Sigmoid colon (tissue), 4 donors: ENCODE measurements at regions not wholly inside any gene's neighbourhood (a gene's known extent, or its start where the extent isn't known, plus 50 kb on each side); places are given as distances from the start of the nearest gene placed in this dataset.

ENCODE experiments used
- POLR2A ChIP-seq, 2 donors: fragments of 450-650 bp; IDR thresholded peaks; one replicate each; pipeline ENCODE4 v1.6.1; 2016; ENCODE audit warnings: antibody characterized with exemption in 2 of 2, mild to moderate bottlenecking in 2 of 2, moderate library complexity in 2 of 2
- POLR2AphosphoS5 ChIP-seq, 4 donors: sonication (generic); formaldehyde crosslinking; IDR thresholded peaks; one replicate each; pipeline ENCODE4 v1.6.1; 2017; ENCODE audit warnings: antibody characterized with exemption in 4 of 4
- TF ChIP-seq, protein P1 (sequence below), 4 experiments: fragments of 450-650 bp in 3 of 4; fragments of 200-600 bp in 1 of 4; IDR thresholded peaks; one replicate each; pipeline ENCODE4 v1.5.1; 2016 to 2019; ENCODE audit warnings: antibody characterized with exemption in 4 of 4, mild to moderate bottlenecking in 3 of 4, moderate library complexity in 2 of 4

DNA sequence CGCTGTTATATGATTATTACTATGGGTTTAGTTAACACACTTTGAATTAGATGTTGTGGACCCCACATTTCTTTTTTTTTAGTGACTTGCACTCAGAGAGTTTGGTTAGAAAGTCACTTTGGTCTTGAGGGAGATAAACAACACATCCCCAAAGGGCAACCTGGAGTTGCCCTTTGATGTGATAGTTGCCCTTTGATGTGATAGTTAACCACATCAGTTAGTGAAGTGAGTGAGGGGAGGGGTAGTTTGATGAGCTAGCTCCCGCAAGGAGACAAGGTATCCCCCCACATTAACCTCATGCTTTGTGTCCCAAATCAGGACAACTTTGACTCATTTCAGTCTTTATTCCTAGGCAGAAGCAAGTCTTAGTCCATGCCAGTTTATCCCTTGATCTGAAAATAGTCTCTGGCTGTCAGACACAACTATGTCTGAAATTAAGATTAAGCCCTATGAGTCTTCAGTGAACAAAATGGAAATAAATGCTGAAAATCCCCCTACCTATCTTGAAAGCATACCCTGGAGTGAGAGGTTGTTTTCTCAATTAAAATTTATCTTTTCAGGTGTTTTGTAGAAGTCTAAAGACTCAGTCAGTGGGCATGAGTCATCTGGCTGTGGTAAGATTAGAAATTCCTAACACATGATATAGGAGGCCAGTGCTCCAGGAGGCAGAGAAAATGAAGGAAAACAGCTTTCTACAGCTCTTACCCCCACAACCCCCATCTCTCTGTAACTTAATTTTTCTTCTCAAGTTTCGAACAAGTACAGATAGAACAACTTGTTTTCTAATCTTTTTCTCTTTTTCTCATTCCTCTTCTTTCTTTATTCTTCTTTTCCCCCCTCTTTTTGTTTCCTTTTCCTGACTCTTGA lies 208.9 kb upstream of the DMRTA1 start:
- TF ChIP-seq, protein P1, sequence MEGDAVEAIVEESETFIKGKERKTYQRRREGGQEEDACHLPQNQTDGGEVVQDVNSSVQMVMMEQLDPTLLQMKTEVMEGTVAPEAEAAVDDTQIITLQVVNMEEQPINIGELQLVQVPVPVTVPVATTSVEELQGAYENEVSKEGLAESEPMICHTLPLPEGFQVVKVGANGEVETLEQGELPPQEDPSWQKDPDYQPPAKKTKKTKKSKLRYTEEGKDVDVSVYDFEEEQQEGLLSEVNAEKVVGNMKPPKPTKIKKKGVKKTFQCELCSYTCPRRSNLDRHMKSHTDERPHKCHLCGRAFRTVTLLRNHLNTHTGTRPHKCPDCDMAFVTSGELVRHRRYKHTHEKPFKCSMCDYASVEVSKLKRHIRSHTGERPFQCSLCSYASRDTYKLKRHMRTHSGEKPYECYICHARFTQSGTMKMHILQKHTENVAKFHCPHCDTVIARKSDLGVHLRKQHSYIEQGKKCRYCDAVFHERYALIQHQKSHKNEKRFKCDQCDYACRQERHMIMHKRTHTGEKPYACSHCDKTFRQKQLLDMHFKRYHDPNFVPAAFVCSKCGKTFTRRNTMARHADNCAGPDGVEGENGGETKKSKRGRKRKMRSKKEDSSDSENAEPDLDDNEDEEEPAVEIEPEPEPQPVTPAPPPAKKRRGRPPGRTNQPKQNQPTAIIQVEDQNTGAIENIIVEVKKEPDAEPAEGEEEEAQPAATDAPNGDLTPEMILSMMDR (IDR thresholded peaks at IDR 0.05): no peak
- TF ChIP-seq POLR2AphosphoS5 (IDR thresholded peaks at IDR 0.05) (no peak), POLR2A (IDR thresholded peaks at IDR 0.05) (no peak)
